ENCODE measurements at regions not wholly inside any gene's neighbourhood (a gene's known extent, or its start where the extent isn't known, plus 50 kb on each side); places are given as distances from the start of the nearest gene placed in this dataset.

DNA sequence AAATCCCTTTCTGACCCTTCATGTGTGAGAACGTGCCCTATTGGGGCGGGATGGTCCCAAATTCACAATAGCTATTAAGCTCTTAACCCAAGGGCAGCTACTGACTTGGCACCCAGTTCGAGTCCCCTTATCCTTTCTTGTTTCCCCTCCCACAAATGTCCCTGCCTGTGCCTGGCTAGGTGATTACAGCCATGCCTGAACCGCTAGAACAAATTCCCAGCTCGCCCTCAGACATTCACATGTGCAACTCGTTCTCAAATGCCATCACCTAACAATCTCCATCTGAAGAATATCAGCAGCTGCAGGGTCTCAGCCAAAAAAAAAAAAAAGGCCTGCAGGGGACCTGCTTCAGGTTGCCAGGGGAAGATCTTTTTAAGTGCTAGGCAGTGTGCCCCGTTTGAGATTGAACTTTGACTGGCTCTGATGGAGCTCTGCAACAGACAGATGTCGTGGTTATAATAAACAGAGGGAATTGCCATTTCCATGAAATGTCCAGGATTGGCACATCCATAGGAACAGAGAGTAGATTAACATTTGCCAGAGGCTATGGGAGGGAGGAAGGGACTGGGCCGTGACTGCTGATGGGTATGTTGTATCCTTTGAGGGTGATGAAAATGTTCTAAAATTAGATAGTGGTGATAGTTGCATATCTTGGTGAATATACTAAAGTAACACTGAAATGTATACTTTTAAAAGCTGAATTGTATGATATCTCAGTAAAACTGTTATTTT, 347.2 kb upstream of the WWC1 start:
- DNase-seq, result no peak
- POLR2A ChIA-PET (ENCODE audit: partially characterized antibody), result no interaction called here
- Histone ChIP-seq H3K36me3 (ENCODE audit: insufficient read depth, low read length) (no peaks in the 10 kb centered on the region), H3K4me3 (ENCODE audit: low read length in 2 of 2) (no peak overlapping the region), H3K27me3 (ENCODE audit: insufficient read depth, low read length) (no peaks in the 10 kb centered on the region), H3K27ac (ENCODE audit: low read depth, low read length) (no peak overlapping the region), H3K4me1 (ENCODE audit: insufficient read depth, low read length) (no peaks in the 10 kb centered on the region), H3K9me3 (ENCODE audit: control insufficient read depth in 1 of 2, low read length in 2 of 2) (no peaks in the 10 kb centered on the region)
- Mint-ChIP-seq H3K36me3 (no peaks in the 10 kb centered on the region), H3K27ac (no peak overlapping the region), H3K9me3 (peaks cover 0 to 3% (median 0%) of the 10 kb centered on the region in 8 donors), H3K4me1 (no peaks in the 10 kb centered on the region), H3K27me3 (peaks cover 0 to 2% of the 10 kb centered on the region in 2 donors), H3K4me3 (no peak overlapping the region)
- intact Hi-C loops (cut with micrococcal nuclease), result no loop called here
- CTCF ChIA-PET (ENCODE audit: partially characterized antibody), result no interaction called here

DNA sequence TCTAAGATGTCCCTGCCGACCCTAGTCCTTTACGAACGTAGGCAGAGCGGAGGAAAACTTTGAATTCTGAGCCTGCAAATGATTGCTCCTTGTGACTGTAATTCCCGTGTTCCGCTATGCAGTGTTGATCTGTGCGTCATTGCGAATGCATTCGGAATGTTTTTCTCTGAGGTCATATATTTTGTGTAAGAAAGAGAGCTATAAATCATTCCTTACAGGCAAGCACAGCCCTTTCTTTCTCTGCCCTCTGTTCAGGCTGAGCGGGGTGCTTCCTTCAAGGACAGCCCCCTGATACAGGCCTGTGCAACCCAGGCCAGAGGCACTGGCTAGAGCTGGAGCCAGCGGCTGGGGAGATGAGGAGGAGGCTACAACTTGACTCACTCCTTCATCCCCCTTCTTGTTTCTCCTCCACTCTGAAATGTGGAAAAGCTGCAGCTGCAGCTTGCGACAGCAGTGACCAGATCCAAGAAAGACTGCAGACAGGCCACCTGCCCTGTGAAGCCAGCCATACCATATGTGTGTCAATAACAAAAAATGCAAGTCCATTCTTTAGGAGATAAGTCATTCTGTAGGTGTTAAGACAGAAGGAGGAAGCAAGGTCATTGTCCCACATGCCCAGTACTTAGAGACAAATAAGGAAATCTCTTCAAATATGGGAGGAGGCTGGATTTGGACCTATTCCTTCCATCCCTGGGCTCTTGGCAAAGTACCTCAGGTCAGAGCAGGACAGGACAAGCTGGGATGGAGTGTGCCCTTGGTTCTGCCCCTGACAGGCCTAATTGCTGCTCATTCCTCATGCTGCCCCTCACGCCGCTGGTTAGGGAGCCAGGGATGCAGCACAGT, 345.7 kb upstream of the WWC1 start:
- H3K27ac Mint-ChIP-seq, result no peak overlapping the region
- intact Hi-C loops (cut with micrococcal nuclease), result no loop called here

DNA sequence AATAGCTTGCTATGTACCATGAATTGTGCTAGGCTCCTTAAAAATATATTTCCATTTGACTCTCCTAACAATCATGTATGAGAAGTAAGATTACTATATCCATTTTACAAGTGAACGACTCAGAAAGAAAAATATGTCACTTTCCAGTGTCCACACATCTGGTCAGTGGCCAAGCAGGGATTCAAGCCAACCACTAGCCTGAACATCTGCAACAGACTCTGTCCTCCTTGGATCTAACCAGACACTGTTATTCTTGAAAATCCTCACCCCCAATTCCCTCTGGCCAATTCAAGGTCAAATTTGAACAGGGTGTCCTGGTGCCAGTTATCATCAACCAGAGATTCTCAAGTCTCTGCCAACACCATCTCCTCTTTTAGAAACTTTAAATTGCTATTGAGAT, 344.1 kb upstream of the WWC1 start:
- Mint-ChIP-seq H3K27ac (no peak overlapping the region), H3K4me1 (no peaks in the 10 kb centered on the region), H3K27me3 (peaks cover 0 to 2% of the 10 kb centered on the region in 2 donors), H3K36me3 (no peaks in the 10 kb centered on the region), H3K9me3 (peaks cover 0 to 3% (median 0%) of the 10 kb centered on the region in 8 donors), H3K4me3 (no peak overlapping the region)
- no peaks in the 10 kb centered on the region for H3K36me3 ChIP-seq (ENCODE audit: insufficient read depth, low read length)
- H3K27me3 ChIP-seq (ENCODE audit: insufficient read depth, low read length), result no peaks in the 10 kb centered on the region
- no peaks in the 10 kb centered on the region for H3K9me3 ChIP-seq (ENCODE audit: control insufficient read depth in 1 of 2, low read length in 2 of 2)
- no peak for DNase-seq
- ChIA-PET POLR2A (ENCODE audit: partially characterized antibody) (no interaction called here), CTCF (ENCODE audit: partially characterized antibody) (no interaction called here)
- H3K4me1 ChIP-seq (ENCODE audit: insufficient read depth, low read length), result no peaks in the 10 kb centered on the region
- H3K4me3 ChIP-seq (ENCODE audit: low read length in 2 of 2), result no peak overlapping the region
- intact Hi-C loops (cut with micrococcal nuclease), result no loop called here
- no peak overlapping the region for H3K27ac ChIP-seq (ENCODE audit: low read depth, low read length)

More for the DNA sequence above, 345.7 kb upstream of the WWC1 start:
- POLR2A ChIA-PET (ENCODE audit: partially characterized antibody), result no interaction called here
- Histone ChIP-seq H3K27me3 (ENCODE audit: insufficient read depth, low read length) (no peaks in the 10 kb centered on the region), H3K4me3 (ENCODE audit: low read length in 2 of 2) (no peak overlapping the region), H3K9me3 (ENCODE audit: control insufficient read depth in 1 of 2, low read length in 2 of 2) (no peaks in the 10 kb centered on the region), H3K36me3 (ENCODE audit: insufficient read depth, low read length) (no peaks in the 10 kb centered on the region), H3K27ac (ENCODE audit: low read depth, low read length) (no peak overlapping the region), H3K4me1 (ENCODE audit: insufficient read depth, low read length) (no peaks in the 10 kb centered on the region)
- peaks cover 0 to 3% (median 0%) of the 10 kb centered on the region in 8 donors for H3K9me3 Mint-ChIP-seq
- peaks cover 0 to 2% of the 10 kb centered on the region in 2 donors for H3K27me3 Mint-ChIP-seq
- no peak overlapping the region for H3K4me3 Mint-ChIP-seq
- CTCF ChIA-PET (ENCODE audit: partially characterized antibody), result no interaction called here
- no peaks in the 10 kb centered on the region for H3K36me3 Mint-ChIP-seq
- H3K4me1 Mint-ChIP-seq, result no peaks in the 10 kb centered on the region
- DNase-seq, result no peak

DNA sequence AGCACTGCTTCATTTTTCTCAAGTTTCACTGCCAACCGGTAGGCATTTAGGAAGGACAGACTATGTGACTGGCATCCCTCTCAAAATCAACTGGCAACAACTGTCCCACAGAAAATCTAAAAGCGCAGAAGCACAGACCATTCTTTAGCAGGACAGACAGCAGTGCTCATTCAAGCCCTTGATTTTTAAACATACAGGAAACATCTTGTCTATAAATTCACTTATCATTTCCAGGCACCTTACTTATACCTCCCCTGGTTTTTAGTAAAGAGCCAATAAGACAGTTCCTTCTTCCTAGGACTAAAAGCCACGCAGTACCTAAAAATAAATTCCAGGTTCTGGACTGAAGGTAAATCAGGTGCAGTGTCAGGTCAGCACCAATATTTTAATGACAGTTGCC, 343.2 kb upstream of the WWC1 start:
- H3K36me3 Mint-ChIP-seq, result no peaks in the 10 kb centered on the region
- no peak overlapping the region for H3K27ac ChIP-seq (ENCODE audit: low read depth, low read length)
- H3K27me3 ChIP-seq (ENCODE audit: insufficient read depth, low read length), result no peaks in the 10 kb centered on the region
- H3K36me3 ChIP-seq (ENCODE audit: insufficient read depth, low read length), result no peaks in the 10 kb centered on the region
- CTCF ChIA-PET (ENCODE audit: partially characterized antibody), result no interaction called here
- H3K9me3 ChIP-seq (ENCODE audit: control insufficient read depth in 1 of 2, low read length in 2 of 2), result no peaks in the 10 kb centered on the region
- H3K4me3 ChIP-seq (ENCODE audit: low read length in 2 of 2), result no peak overlapping the region
- no peaks in the 10 kb centered on the region for H3K4me1 ChIP-seq (ENCODE audit: insufficient read depth, low read length)
- POLR2A ChIA-PET (ENCODE audit: partially characterized antibody), result no interaction called here
- intact Hi-C loops (cut with micrococcal nuclease), result no loop called here
- H3K27ac Mint-ChIP-seq, result no peak overlapping the region
- DNase-seq, result no peak
- no peaks in the 10 kb centered on the region for H3K4me1 Mint-ChIP-seq
- peaks cover 0 to 3% (median 0%) of the 10 kb centered on the region in 8 donors for H3K9me3 Mint-ChIP-seq
- H3K27me3 Mint-ChIP-seq, result peaks cover 0 to 2% of the 10 kb centered on the region in 2 donors
- H3K4me3 Mint-ChIP-seq, result no peak overlapping the region

DNA sequence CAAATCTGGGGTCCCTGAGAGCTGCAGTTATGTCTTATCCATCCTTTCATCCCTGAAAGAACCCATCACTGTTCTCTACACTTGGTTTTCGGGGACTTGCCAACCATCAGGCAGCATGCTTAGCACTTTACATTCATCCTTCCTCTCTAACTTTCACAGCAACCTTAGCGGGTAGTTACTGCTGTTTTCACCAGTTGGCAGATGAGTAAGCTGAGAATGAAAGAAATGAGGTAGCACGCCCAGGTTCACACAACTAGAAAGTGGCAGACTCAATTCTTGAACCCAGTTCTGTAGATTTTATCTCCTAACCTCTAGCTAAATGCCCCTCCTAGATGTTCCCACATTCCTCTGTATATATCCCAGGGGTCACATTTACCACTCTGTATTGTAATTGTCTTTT, 342.0 kb upstream of the WWC1 start:
- Histone ChIP-seq H3K36me3 (ENCODE audit: insufficient read depth, low read length) (no peaks in the 10 kb centered on the region), H3K4me3 (ENCODE audit: low read length in 2 of 2) (no peak overlapping the region), H3K27ac (ENCODE audit: low read depth, low read length) (no peak overlapping the region), H3K4me1 (ENCODE audit: insufficient read depth, low read length) (no peaks in the 10 kb centered on the region), H3K9me3 (ENCODE audit: control insufficient read depth in 1 of 2, low read length in 2 of 2) (no peaks in the 10 kb centered on the region), H3K27me3 (ENCODE audit: insufficient read depth, low read length) (no peaks in the 10 kb centered on the region)
- H3K9me3 Mint-ChIP-seq, result peaks cover 0 to 3% (median 0%) of the 10 kb centered on the region in 8 donors
- intact Hi-C loops (cut with micrococcal nuclease), result no loop called here
- H3K27me3 Mint-ChIP-seq, result peaks cover 0 to 2% of the 10 kb centered on the region in 2 donors
- ChIA-PET CTCF (ENCODE audit: partially characterized antibody) (no interaction called here), POLR2A (ENCODE audit: partially characterized antibody) (no interaction called here)
- no peaks in the 10 kb centered on the region for H3K36me3 Mint-ChIP-seq
- no peak for DNase-seq
- no peaks in the 10 kb centered on the region for H3K4me1 Mint-ChIP-seq
- no peak overlapping the region for H3K4me3 Mint-ChIP-seq
- no peak overlapping the region for H3K27ac Mint-ChIP-seq

DNA sequence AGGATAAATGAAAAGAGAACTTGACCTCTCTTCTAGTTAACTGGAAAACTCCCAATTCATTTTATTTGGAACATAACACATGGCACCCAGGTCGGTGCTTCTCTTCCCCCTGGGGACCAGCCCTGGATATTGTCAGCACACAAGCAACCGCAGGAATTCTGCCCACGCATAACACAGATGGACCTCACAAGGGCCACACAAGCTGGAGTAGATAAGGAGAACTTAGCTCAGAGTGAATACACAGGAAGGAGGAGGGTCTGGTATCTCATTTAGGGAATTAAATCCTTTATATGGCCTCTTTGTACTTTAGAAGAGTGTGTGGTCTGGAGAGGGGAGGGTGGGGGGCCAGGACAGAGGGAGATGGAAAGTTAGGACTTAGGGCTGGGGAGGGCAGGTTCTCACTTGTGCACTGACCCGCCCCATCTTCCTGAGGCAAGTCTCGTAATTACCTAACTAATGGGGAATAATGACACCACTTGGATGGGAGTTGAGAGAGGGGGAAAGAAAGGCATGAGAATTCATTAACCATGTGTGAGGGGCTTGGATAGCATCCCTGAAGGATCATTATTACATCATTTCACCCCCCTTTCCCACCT, 341.2 kb upstream of the WWC1 start:
- Mint-ChIP-seq H3K4me1 (no peaks in the 10 kb centered on the region), H3K9me3 (peaks cover 0 to 3% (median 0%) of the 10 kb centered on the region in 8 donors), H3K36me3 (no peaks in the 10 kb centered on the region), H3K4me3 (no peak overlapping the region), H3K27ac (peak overlapping the region in 1 of 7 donors; percentile 16), H3K27me3 (no peaks in the 10 kb centered on the region)
- Histone ChIP-seq H3K9me3 (ENCODE audit: control insufficient read depth in 1 of 2, low read length in 2 of 2) (no peaks in the 10 kb centered on the region), H3K4me3 (ENCODE audit: low read length in 2 of 2) (no peak overlapping the region), H3K36me3 (ENCODE audit: insufficient read depth, low read length) (no peaks in the 10 kb centered on the region), H3K27ac (ENCODE audit: low read depth, low read length) (no peak overlapping the region), H3K27me3 (ENCODE audit: insufficient read depth, low read length) (no peaks in the 10 kb centered on the region), H3K4me1 (ENCODE audit: insufficient read depth, low read length) (no peaks in the 10 kb centered on the region)
- POLR2A ChIA-PET (ENCODE audit: partially characterized antibody), result no interaction called here
- CTCF ChIA-PET (ENCODE audit: partially characterized antibody), result no interaction called here
- intact Hi-C loops (cut with micrococcal nuclease), result no loop called here
- DNase-seq, result no peak

DNA sequence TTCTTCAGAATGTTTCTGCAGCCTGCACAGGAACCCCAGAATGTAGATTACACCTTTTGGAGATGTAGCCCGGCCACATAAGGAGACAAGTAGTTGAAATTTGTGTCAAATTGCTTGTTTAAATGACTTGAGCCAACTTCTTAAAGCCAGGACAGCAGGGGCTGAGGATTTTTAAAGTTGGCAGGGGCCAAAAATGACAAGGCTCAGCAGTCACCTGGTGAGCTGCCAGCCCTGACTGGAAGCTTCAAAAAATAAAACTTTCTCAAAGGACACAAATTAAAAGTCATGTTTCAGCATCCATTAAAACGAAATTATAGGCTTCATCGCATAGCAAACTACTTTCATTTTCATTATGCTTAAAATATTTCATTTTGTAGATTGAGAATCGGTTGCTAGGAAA, 340.3 kb upstream of the WWC1 start:
- Mint-ChIP-seq H3K36me3 (no peaks in the 10 kb centered on the region), H3K4me3 (peak overlapping the region in 2 of 8 donors; percentile 26 to 50), H3K4me1 (no peaks in the 10 kb centered on the region), H3K27me3 (no peaks in the 10 kb centered on the region), H3K27ac (no peak overlapping the region), H3K9me3 (peaks cover 0 to 3% (median 0%) of the 10 kb centered on the region in 8 donors)
- CTCF ChIA-PET (ENCODE audit: partially characterized antibody), result no interaction called here
- intact Hi-C loops (cut with micrococcal nuclease), result no loop called here
- H3K27ac ChIP-seq (ENCODE audit: low read depth, low read length), result no peak overlapping the region
- H3K4me3 ChIP-seq (ENCODE audit: low read length in 2 of 2), result no peak overlapping the region
- no peaks in the 10 kb centered on the region for H3K4me1 ChIP-seq (ENCODE audit: insufficient read depth, low read length)
- DNase-seq, result no peak
- no peaks in the 10 kb centered on the region for H3K9me3 ChIP-seq (ENCODE audit: control insufficient read depth in 1 of 2, low read length in 2 of 2)
- H3K36me3 ChIP-seq (ENCODE audit: insufficient read depth, low read length), result no peaks in the 10 kb centered on the region
- POLR2A ChIA-PET (ENCODE audit: partially characterized antibody), result no interaction called here
- H3K27me3 ChIP-seq (ENCODE audit: insufficient read depth, low read length), result no peaks in the 10 kb centered on the region

Data from CD4-positive, alpha-beta memory T cell (primary cell).